Keratinocyte (primary cell): ENCODE measurements at regions not wholly inside any gene's neighbourhood (a gene's known extent, or its start where the extent isn't known, plus 50 kb on each side); places are given as distances from the start of the nearest gene placed in this dataset.

Experiments used
- DNase-seq: peaks from one replicate; pipeline ENCODE4 v3.0.0-alpha.2; 2011; ENCODE audit warnings: low read depth, missing footprints, low spot score
- FAIRE-seq: peaks from 2 replicates; lab custom pipeline; 2011; peaks lifted over from hg19 to GRCh38; lab: Jason Lieb, UNC
- H2AFZ ChIP-seq: 2 replicates; pipeline ENCODE4 v1.6.0; 2012; ENCODE audit warnings: low read length, control low read depth, inconsistent platforms; ENCODE audit not compliant: control insufficient read depth
- H3K27ac ChIP-seq: 2 replicates; pipeline ENCODE4 v1.5.1; 2011; ENCODE audit warnings: low read length; ENCODE audit not compliant: control insufficient read depth, insufficient read depth
- H3K27me3 ChIP-seq: 3 replicates; pipeline ENCODE4 v1.6.0; 2011; ENCODE audit warnings: low read length; ENCODE audit not compliant: control insufficient read depth, insufficient read depth; ENCODE audit errors: extremely low read depth
- H3K36me3 ChIP-seq, 2 experiments: 2 replicates in 1 of 2; 3 replicates in 1 of 2; pipeline ENCODE4 v1.5.1; 2011; ENCODE audit warnings: low read length in 2 of 2, mild to moderate bottlenecking in 1 of 2; ENCODE audit not compliant: control insufficient read depth in 2 of 2, insufficient read depth in 2 of 2; ENCODE audit errors: extremely low read depth in 1 of 2
- H3K4me1 ChIP-seq: 3 replicates; pipeline ENCODE4 v1.5.1; 2011; ENCODE audit warnings: low read length; ENCODE audit not compliant: control insufficient read depth, insufficient read depth; ENCODE audit errors: extremely low read depth
- H3K4me2 ChIP-seq: 3 replicates; pipeline ENCODE4 v1.6.0; 2011; ENCODE audit warnings: low read depth, low read length; ENCODE audit not compliant: control insufficient read depth, insufficient read depth; ENCODE audit errors: extremely low read depth
- H3K4me3 ChIP-seq, 3 experiments: fragments of 200-600 bp in 1 of 3; sonication (generic) in 1 of 3; 2 replicates in 2 of 3; 3 replicates in 1 of 3; pipeline ENCODE4 v1.5.1; 2011 to 2016; ENCODE audit warnings: low read length in 3 of 3, mild to moderate bottlenecking in 3 of 3, control low read depth in 2 of 3, inconsistent platforms in 1 of 3, low read depth in 1 of 3, mixed read lengths in 1 of 3, mixed run types in 1 of 3, moderate library complexity in 1 of 3; ENCODE audit not compliant: control insufficient read depth in 2 of 3, insufficient read depth in 2 of 3; ENCODE audit errors: extremely low read depth in 1 of 3
- H3K79me2 ChIP-seq: 2 replicates; pipeline ENCODE4 v1.6.0; 2012; ENCODE audit warnings: low read length; ENCODE audit not compliant: control insufficient read depth, insufficient read depth
- H3K9ac ChIP-seq: 3 replicates; pipeline ENCODE4 v1.6.0; 2011; ENCODE audit warnings: low read length; ENCODE audit not compliant: control insufficient read depth, insufficient read depth; ENCODE audit errors: extremely low read depth
- H3K9me1 ChIP-seq: 3 replicates; pipeline ENCODE4 v1.6.0; 2011; ENCODE audit warnings: low read length; ENCODE audit not compliant: control insufficient read depth, insufficient read depth; ENCODE audit errors: extremely low read depth
- H3K9me3 ChIP-seq: 2 replicates; pipeline ENCODE4 v1.5.1; 2012; ENCODE audit warnings: low read depth, low read length; ENCODE audit not compliant: control insufficient read depth
- H4K20me1 ChIP-seq: 3 replicates; pipeline ENCODE4 v1.6.0; 2011; ENCODE audit warnings: low read length; ENCODE audit not compliant: control insufficient read depth, insufficient read depth; ENCODE audit errors: extremely low read depth
- CTCF ChIP-seq, 3 experiments: IDR thresholded peaks in 1 of 3; conservative IDR thresholded peaks in 1 of 3; optimal IDR thresholded peaks in 1 of 3; 2 replicates in 2 of 3; 3 replicates in 1 of 3; pipeline versions ENCODE3 to v1.5.1; 2011; ENCODE audit warnings: low read length in 3 of 3, mild to moderate bottlenecking in 3 of 3, moderate library complexity in 2 of 3, control low read depth in 1 of 3, inconsistent platforms in 1 of 3; ENCODE audit not compliant: insufficient read depth in 2 of 3; ENCODE audit errors: extremely low read depth in 1 of 3
- EZH2 ChIP-seq: IDR thresholded peaks from one replicate; pipeline ENCODE4 v1.6.1; 2012; ENCODE audit warnings: inconsistent platforms, mild to moderate bottlenecking, low read length, moderate library complexity
- dilution Hi-C: fragments of 300-500 bp; cut with MboI; formaldehyde crosslinking; loops from one replicate; pipeline ENCODE4 v1.7.0; 2020; ENCODE audit warnings: low sequenced_read_pairs; ENCODE audit not compliant: extremely low pct_ligation_motif_present

DNA sequence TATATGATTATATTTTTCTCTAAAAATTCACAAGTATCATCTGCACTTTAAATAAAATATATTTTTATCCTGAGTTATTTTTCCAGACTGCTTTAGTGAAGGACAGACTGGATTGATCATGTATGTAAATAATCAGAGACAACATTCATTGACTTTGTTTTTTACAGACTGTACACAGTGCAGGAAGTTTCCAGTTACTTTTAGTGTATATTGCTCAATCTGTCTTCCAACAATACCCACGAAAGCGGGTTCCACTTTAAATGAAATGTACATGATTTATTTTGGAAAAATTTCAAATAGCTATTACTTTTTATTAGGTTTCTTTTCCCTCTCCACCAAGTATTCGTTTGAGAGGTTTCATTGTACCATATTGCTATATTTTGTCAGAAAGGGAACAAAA is 497.0 kb downstream of the FSCB start:
- no peak for FAIRE-seq

DNA sequence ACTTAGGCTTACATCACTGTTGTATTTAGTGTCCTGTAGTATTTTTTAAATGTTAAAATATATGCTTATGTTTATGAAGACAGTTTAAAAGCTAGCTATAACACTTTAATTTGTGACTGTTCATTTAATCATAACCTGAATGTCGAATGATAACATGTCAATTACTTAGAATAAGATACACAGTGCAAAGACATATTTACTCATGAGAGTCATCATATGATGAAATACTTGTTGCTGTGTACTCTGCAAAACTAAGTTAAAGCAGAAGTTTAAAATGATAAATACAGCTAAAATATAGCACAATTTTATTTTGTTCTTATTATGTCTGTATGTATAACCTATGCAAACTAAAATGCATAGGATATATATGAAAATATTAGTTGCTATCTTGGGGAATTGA is 497.4 kb downstream of the FSCB start:
- dilution Hi-C loops, result no loop called here
- FAIRE-seq (no peak), DNase-seq (no peak)
- Histone ChIP-seq H3K27ac (no peak overlapping the region), H3K9me1 (no peaks in the 10 kb centered on the region), H3K9me3 (no peaks in the 10 kb centered on the region), H3K36me3 (no peaks in the 10 kb centered on the region), H3K4me2 (no peak overlapping the region), H4K20me1 (no peaks in the 10 kb centered on the region), H3K79me2 (no peaks in the 10 kb centered on the region), H3K4me1 (no peaks in the 10 kb centered on the region), H3K9ac (no peak overlapping the region), H3K27me3 (no peaks in the 10 kb centered on the region), H3K4me3 (no peak overlapping the region), H2AFZ (no peak overlapping the region)
- no peak for TF ChIP-seq CTCF (optimal IDR thresholded peaks at IDR 0.05 in 1 of 3, IDR thresholded peaks at IDR 0.05 in 1 of 3, conservative IDR thresholded peaks at IDR 0.05 in 1 of 3; ENCODE audit: extremely low read depth in 1 of 3, insufficient read depth in 2 of 3, low read length in 3 of 3)

More for the DNA sequence above, 497.0 kb downstream of the FSCB start:
- Histone ChIP-seq H3K27ac (no peak overlapping the region), H3K36me3 (no peaks in the 10 kb centered on the region), H3K9me3 (no peaks in the 10 kb centered on the region), H3K79me2 (no peaks in the 10 kb centered on the region), H3K4me1 (no peaks in the 10 kb centered on the region), H3K4me3 (no peak overlapping the region), H3K9me1 (no peaks in the 10 kb centered on the region), H2AFZ (no peak overlapping the region), H3K27me3 (no peaks in the 10 kb centered on the region), H3K4me2 (no peak overlapping the region), H4K20me1 (no peaks in the 10 kb centered on the region), H3K9ac (no peak overlapping the region)
- TF ChIP-seq CTCF (optimal IDR thresholded peaks at IDR 0.05 in 1 of 3, IDR thresholded peaks at IDR 0.05 in 1 of 3, conservative IDR thresholded peaks at IDR 0.05 in 1 of 3; ENCODE audit: extremely low read depth in 1 of 3, insufficient read depth in 2 of 3, low read length in 3 of 3) (no peak), EZH2 (no peak)
- DNase-seq, result no peak
- dilution Hi-C loops, result no loop called here
